Heart right ventricle (tissue), 16 donors: ENCODE measurements at regions not wholly inside any gene's neighbourhood (a gene's known extent, or its start where the extent isn't known, plus 50 kb on each side); places are given as distances from the start of the nearest gene placed in this dataset.

Source experiments
- ATAC-seq, 8 donors: fragments of 200-7000 bp; cut with Tn5 transposase; one replicate each; pipeline ENCODE4 v1.9.1; 2020; ENCODE audit warnings: mild to moderate bottlenecking in 8 of 8, moderate library complexity in 8 of 8, moderate number of reproducible peaks in 1 of 8
- DNase-seq, 2 donors: peaks; one replicate each; pipeline ENCODE4 v3.0.0-alpha.2; 2020
- H3K27ac ChIP-seq, 10 donors: fragments of 200-600 bp; sonication (generic) in 2 of 10; one replicate each; pipeline versions ENCODE4 v1.5.0 to v1.8.0; 2020 to 2022; ENCODE audit warnings: mild to moderate bottlenecking in 3 of 10
- H3K27me3 ChIP-seq, 7 donors: fragments of 200-600 bp; one replicate each; pipeline ENCODE4 v1.8.0; 2021 to 2022; ENCODE audit warnings: mild to moderate bottlenecking in 2 of 7
- H3K36me3 ChIP-seq, 9 donors: fragments of 200-600 bp; sonication (generic) in 1 of 9; one replicate each; pipeline versions ENCODE4 v1.5.0 to v1.8.0; 2020 to 2022; ENCODE audit warnings: mild to moderate bottlenecking in 2 of 9
- H3K4me1 ChIP-seq, 9 donors: fragments of 200-600 bp; sonication (generic) in 1 of 9; one replicate each; pipeline versions ENCODE4 v1.5.0 to v1.8.0; 2020 to 2022; ENCODE audit warnings: mild to moderate bottlenecking in 4 of 9
- H3K4me3 ChIP-seq, 10 donors: fragments of 200-600 bp; sonication (generic) in 2 of 10; one replicate each; pipeline versions ENCODE4 v1.5.0 to v1.8.0; 2020 to 2022; ENCODE audit warnings: mild to moderate bottlenecking in 7 of 10, moderate library complexity in 2 of 10
- H3K9me3 ChIP-seq, 11 donors: fragments of 200-600 bp in 10 of 11; sonication (generic) in 2 of 11; one replicate each; pipeline versions ENCODE4 v1.5.0 to v1.8.0; 2013 to 2022; ENCODE audit warnings: mild to moderate bottlenecking in 2 of 11, control low read depth in 1 of 11, moderate library complexity in 1 of 11
- CTCF ChIP-seq, 9 donors: fragments of 200-600 bp; sonication (generic) in 2 of 9; IDR thresholded peaks; one replicate each; pipeline versions ENCODE4 v1.5.0 to v1.8.0; 2021 to 2022; ENCODE audit warnings: antibody characterized with exemption in 9 of 9, mild to moderate bottlenecking in 5 of 9, moderate library complexity in 1 of 9
- WGBS, 2 donors: extraction: QIAGEN DNeasy Blood & Tissue Kit; methylation state at CpG; one replicate each; pipeline ENCODE4 v1.1.7; 2013; ENCODE audit warnings: inconsistent platforms in 1 of 2; 5-methylcytosine and 5-hydroxymethylcytosine counted together
- intact Hi-C, 10 donors: fragments of 100-400 bp; cut with DNase I; formaldehyde crosslinking; loops; one replicate each; pipeline versions ENCODE4 v1.11.1 to v1.14.2; 2022
- donor health status: Arrhythmogenic right ventricular cardiomyopathy.
- donor health status: ischemic (EF 13 %, LVEDD 7.1; RV severe dilation, severe dysfunction).
- donor health status: healthy with polysubstance abuse.
- donor health status: DM: no; HTN: yes; CAD: no.
- donor health status: DM: no; HTN: no; CAD: no.
- donor health status: ischemic (EF 25% LVEDD 6.9; RV normal size, moderate dysfunction).
- donor health status: ischemic (EF 25% LVEDD 5.7; RV mildly dilated, moderate dysfunction).
- donor health status: healthy.
- donor health status: DM: yes; HTN: yes; CAD: no.
- donor health status: Ischemic cardiomyopathy.
- donor health status: ischemic (EF 35%, LVEDD 5.7; RV mildly dilated, moderate dysfunction).
- donor health status: nonischemic (EF 11% LVEDD 7.7; RV severe dilation, severe dysfunction).
- donor health status: DM: yes; HTN: yes; CAD: no.
- donor health status: PGD.
- donor health status: ischemic (EF 29% LVEDD 5.4; RV normal size, mild dysfunction).
- donor health status: nonischemic (EF 23%, LVEDD 6.1; RV moderate dilation, normal function).

GRCh38 chr9:79043916-79044315, 527.8 kb upstream of the TLE4 start:
- ATAC-seq (no peak), DNase-seq (no peak)
- no peak overlapping the region for H3K27ac ChIP-seq
- peaks cover 0 to 4% (median 0%) of the 10 kb centered on the region in 11 donors for H3K9me3 ChIP-seq
- no peak for TF ChIP-seq CTCF (IDR thresholded peaks at IDR 0.05)
- H3K4me3 ChIP-seq = no peak overlapping the region
- H3K36me3 ChIP-seq = no peaks in the 10 kb centered on the region
- no peaks in the 10 kb centered on the region for H3K27me3 ChIP-seq
- no peaks in the 10 kb centered on the region for H3K4me1 ChIP-seq
- intact Hi-C loops = no loop called here
- 69 to 72% methylated on average over 7 of the region's 7 CpGs for WGBS, 2 donors

- no peak for TF ChIP-seq CTCF (IDR thresholded peaks at IDR 0.05)
- peaks cover 0 to 4% (median 0%) of the 10 kb centered on the region in 11 donors for H3K9me3 ChIP-seq
- H3K27ac ChIP-seq = no peak overlapping the region
- no peaks in the 10 kb centered on the region for H3K27me3 ChIP-seq
- ATAC-seq (no peak), DNase-seq (no peak)
- no peak overlapping the region for H3K4me3 ChIP-seq
- WGBS, 2 donors = 87 to 92% methylated on average over 2 of the region's 2 CpGs
- H3K4me1 ChIP-seq = no peaks in the 10 kb centered on the region
- intact Hi-C loops = no loop called here
- H3K36me3 ChIP-seq = no peaks in the 10 kb centered on the region
These were observed 525.4 kb upstream of the TLE4 start for GRCh38 chr9:79046401-79046800.

- 73 to 81% methylated on average over 5 of the region's 5 CpGs for WGBS, 2 donors
- intact Hi-C loops = no loop called here
- TF ChIP-seq CTCF (IDR thresholded peaks at IDR 0.05) = no peak
These were observed 522.4 kb upstream of the TLE4 start for GRCh38 chr9:79049371-79049770.

GRCh38 chr9:79053598-79053997, 518.2 kb upstream of the TLE4 start:
- no peaks in the 10 kb centered on the region for H3K36me3 ChIP-seq
- TF ChIP-seq CTCF (IDR thresholded peaks at IDR 0.05) = no peak
- no peaks in the 10 kb centered on the region for H3K4me1 ChIP-seq
- DNase-seq (no peak), ATAC-seq (no peak)
- intact Hi-C loops = no loop called here
- no peak overlapping the region for H3K27ac ChIP-seq
- H3K4me3 ChIP-seq = no peak overlapping the region
- WGBS, 2 donors = 49 to 52% methylated on average over 3 of the region's 3 CpGs
- no peaks in the 10 kb centered on the region for H3K27me3 ChIP-seq
- no peaks in the 10 kb centered on the region for H3K9me3 ChIP-seq

More at GRCh38 chr9:79049371-79049770, 522.4 kb upstream of the TLE4 start:
- H3K4me3 ChIP-seq = no peak overlapping the region
- peaks cover 0 to 4% (median 0%) of the 10 kb centered on the region in 11 donors for H3K9me3 ChIP-seq
- ATAC-seq = no peak
- no peaks in the 10 kb centered on the region for H3K4me1 ChIP-seq
- no peaks in the 10 kb centered on the region for H3K36me3 ChIP-seq
- DNase-seq = no peak
- H3K27ac ChIP-seq = no peak overlapping the region
- H3K27me3 ChIP-seq = no peaks in the 10 kb centered on the region
